Upper lobe of left lung (tissue), 4 donors: ENCODE measurements at regions not wholly inside any gene's neighbourhood (a gene's known extent, or its start where the extent isn't known, plus 50 kb on each side); places are given as distances from the start of the nearest gene placed in this dataset.

Experiments
- POLR2A ChIP-seq, 4 donors: fragments of 450-650 bp; IDR thresholded peaks; one replicate each; pipeline ENCODE4 v1.5.1; 2016 to 2017; ENCODE audit warnings: antibody characterized with exemption in 4 of 4, mild to moderate bottlenecking in 2 of 4
- POLR2AphosphoS5 ChIP-seq, 2 donors: sonication (generic); formaldehyde crosslinking; IDR thresholded peaks; one replicate each; pipeline ENCODE4 v1.5.1; 2017; ENCODE audit warnings: antibody characterized with exemption in 2 of 2
- TF ChIP-seq, protein P1 (sequence below), 6 experiments: fragments of 450-650 bp in 4 of 6; fragments of 200-600 bp in 2 of 6; sonication (generic) in 2 of 6; IDR thresholded peaks; one replicate each; pipeline ENCODE4 v1.5.1; 2016 to 2019; ENCODE audit warnings: antibody characterized with exemption in 6 of 6

GRCh38 chrX:25144043-25144940 lies 128.5 kb upstream of the ARX start:
- TF ChIP-seq, protein P1, sequence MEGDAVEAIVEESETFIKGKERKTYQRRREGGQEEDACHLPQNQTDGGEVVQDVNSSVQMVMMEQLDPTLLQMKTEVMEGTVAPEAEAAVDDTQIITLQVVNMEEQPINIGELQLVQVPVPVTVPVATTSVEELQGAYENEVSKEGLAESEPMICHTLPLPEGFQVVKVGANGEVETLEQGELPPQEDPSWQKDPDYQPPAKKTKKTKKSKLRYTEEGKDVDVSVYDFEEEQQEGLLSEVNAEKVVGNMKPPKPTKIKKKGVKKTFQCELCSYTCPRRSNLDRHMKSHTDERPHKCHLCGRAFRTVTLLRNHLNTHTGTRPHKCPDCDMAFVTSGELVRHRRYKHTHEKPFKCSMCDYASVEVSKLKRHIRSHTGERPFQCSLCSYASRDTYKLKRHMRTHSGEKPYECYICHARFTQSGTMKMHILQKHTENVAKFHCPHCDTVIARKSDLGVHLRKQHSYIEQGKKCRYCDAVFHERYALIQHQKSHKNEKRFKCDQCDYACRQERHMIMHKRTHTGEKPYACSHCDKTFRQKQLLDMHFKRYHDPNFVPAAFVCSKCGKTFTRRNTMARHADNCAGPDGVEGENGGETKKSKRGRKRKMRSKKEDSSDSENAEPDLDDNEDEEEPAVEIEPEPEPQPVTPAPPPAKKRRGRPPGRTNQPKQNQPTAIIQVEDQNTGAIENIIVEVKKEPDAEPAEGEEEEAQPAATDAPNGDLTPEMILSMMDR (IDR thresholded peaks at IDR 0.05): peak; percentile 35 to 72 (median 60)
- TF ChIP-seq POLR2A (IDR thresholded peaks at IDR 0.05) (no peak), POLR2AphosphoS5 (IDR thresholded peaks at IDR 0.05) (no peak)
